Activated naive CD4-positive, alpha-beta T cell treated with anti-CD3 and anti-CD28 coated beads for 36 hours (primary cell): ENCODE measurements at regions not wholly inside any gene's neighbourhood (a gene's known extent, or its start where the extent isn't known, plus 50 kb on each side); places are given as distances from the start of the nearest gene placed in this dataset.
A peak's percentile ranks its signal among the peaks of the same experiment; 100 is the strongest.

Experiments
- CTCF ChIA-PET: fragments of 350-600 bp; sonication (Branson Sonifier 250); formaldehyde crosslinking; loops from one replicate; lab custom pipeline; 2021; ENCODE audit warnings: antibody characterized with exemption; lab: Charles Lee
- DNase-seq: peaks from one replicate; pipeline ENCODE4 v3.0.0-alpha.2; 2020
- H3K27ac Mint-ChIP-seq: one replicate; pipeline ENCODE4 v1.8.0; 2021; ENCODE audit warnings: mild to moderate bottlenecking, mixed read lengths
- H3K27me3 Mint-ChIP-seq: one replicate; pipeline ENCODE4 v1.8.0; 2021; ENCODE audit warnings: low read depth, mixed read lengths
- H3K36me3 Mint-ChIP-seq: one replicate; pipeline ENCODE4 v1.8.0; 2021; ENCODE audit warnings: low read depth, mixed read lengths
- H3K4me1 Mint-ChIP-seq: one replicate; pipeline ENCODE4 v1.8.0; 2021; ENCODE audit warnings: low read depth, mixed read lengths
- H3K4me3 Mint-ChIP-seq: one replicate; pipeline ENCODE4 v1.8.0; 2021; ENCODE audit warnings: mild to moderate bottlenecking, moderate library complexity, mixed read lengths
- H3K9me3 Mint-ChIP-seq: one replicate; pipeline ENCODE4 v1.8.0; 2021; ENCODE audit warnings: mixed read lengths
- intact Hi-C: fragments of 100-400 bp; cut with micrococcal nuclease; formaldehyde crosslinking; loops from one replicate; pipeline ENCODE4 v1.15.1; 2023

DNA sequence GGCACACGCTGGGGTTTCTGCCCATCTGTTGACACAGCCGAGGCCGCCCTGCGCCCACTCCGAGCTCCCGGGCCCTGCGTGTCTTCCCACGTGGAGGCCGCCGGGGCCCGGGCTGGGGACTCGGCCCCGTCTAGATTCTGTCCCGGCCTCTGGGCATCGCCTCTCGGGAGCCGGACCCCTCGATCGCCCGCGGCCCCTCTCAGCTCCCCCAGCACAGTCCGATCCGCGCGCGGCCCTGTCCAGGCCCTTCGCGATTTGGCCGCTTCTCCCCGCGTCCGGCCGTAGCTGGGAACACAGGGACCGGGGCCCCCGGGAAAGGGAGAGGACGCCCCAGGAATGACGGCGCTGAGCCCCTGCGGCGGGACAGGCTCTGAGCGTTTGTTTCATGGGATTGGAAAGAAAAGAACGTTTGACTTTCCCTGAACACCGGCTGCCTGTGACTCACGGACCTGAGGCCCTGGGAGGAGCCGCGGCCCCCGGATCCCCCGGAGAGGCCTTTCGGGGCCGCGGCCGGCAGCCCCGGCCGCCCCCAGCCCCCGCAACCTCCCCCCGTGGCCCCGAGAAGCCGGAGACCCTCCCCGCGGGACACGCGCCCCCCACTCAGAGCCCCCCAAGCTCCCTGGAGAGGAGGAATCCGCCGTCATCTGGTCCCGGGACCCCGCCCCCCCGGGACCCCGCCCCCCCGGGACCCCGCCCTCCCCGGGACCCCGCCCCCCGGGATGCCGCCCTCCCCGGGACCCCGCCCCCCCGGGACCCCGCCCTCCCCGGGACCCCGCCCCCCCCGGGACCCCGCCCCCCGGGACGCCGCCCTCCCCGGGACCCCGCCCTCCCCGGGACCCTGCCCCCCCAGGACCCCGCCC lies 62.7 kb upstream of the CTDP1 start:
- Mint-ChIP-seq H3K4me3 (no peak overlapping the region), H3K4me1 (no peaks in the 10 kb centered on the region), H3K9me3 (no peaks in the 10 kb centered on the region), H3K27me3 (peaks cover 4% of the 10 kb centered on the region), H3K36me3 (no peaks in the 10 kb centered on the region), H3K27ac (no peak overlapping the region)
- DNase-seq: no peak
- intact Hi-C loops: no loop called here
- CTCF ChIA-PET: no interaction called here

GRCh38 chr18:79617511-79618500 lies 61.8 kb upstream of the CTDP1 start:
- no peak for DNase-seq
- Mint-ChIP-seq H3K9me3 (no peaks in the 10 kb centered on the region), H3K27me3 (peaks cover 4% of the 10 kb centered on the region), H3K4me3 (no peak overlapping the region), H3K27ac (no peak overlapping the region), H3K36me3 (no peaks in the 10 kb centered on the region), H3K4me1 (no peaks in the 10 kb centered on the region)
- CTCF ChIA-PET: no interaction called here
- intact Hi-C loops: no loop called here

GRCh38 chr18:79620576-79621165 lies 58.9 kb upstream of the CTDP1 start:
- H3K4me1 Mint-ChIP-seq: peaks cover 6% of the 10 kb centered on the region
- no peaks in the 10 kb centered on the region for H3K36me3 Mint-ChIP-seq
- DNase-seq: no peak
- no peak overlapping the region for H3K4me3 Mint-ChIP-seq
- intact Hi-C loops: no loop called here
- no peak overlapping the region for H3K27ac Mint-ChIP-seq
- H3K9me3 Mint-ChIP-seq: no peaks in the 10 kb centered on the region
- CTCF ChIA-PET: interaction anchor here (0.7 to 0.8 kb wide), 2 partner anchors 94 to 242 kb away, joined by 3 to 4 read pairs; no protein-coding TSS in a partner anchor
- peaks cover 7% of the 10 kb centered on the region for H3K27me3 Mint-ChIP-seq

- Mint-ChIP-seq H3K27ac (no peak overlapping the region), H3K9me3 (no peaks in the 10 kb centered on the region), H3K4me1 (peaks cover 6% of the 10 kb centered on the region), H3K36me3 (no peaks in the 10 kb centered on the region), H3K27me3 (peaks cover 7% of the 10 kb centered on the region), H3K4me3 (no peak overlapping the region)
- intact Hi-C loops: no loop called here
- no peak for DNase-seq
- CTCF ChIA-PET: interaction anchor here (0.5 to 0.8 kb wide), 2 partner anchors 34 to 242 kb away, joined by 3 to 4 read pairs; no protein-coding TSS in a partner anchor
Measured at GRCh38 chr18:79621501-79621900, 58.1 kb upstream of the CTDP1 start.

DNA sequence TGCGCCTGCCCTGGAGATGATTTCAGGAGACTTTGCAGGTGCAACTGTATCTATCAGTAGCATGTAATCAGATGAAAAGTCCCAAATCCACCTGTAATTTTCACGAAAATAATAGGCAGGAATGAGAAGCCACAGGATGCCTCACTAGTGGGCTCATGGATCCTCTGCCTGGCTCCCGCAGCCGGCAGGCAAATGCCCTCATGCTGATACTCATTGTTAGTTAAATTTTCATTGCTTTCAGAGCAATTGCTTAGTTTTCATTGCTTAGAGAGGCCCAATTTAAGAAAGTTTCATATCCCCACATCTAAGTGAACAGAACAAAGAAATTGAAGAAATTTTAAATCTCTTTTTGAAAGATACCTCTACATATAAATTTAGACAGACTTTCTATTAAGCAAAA lies 57.6 kb upstream of the CTDP1 start:
- H3K4me1 Mint-ChIP-seq: peaks cover 6% of the 10 kb centered on the region
- H3K27ac Mint-ChIP-seq: no peak overlapping the region
- H3K36me3 Mint-ChIP-seq: no peaks in the 10 kb centered on the region
- no peak overlapping the region for H3K4me3 Mint-ChIP-seq
- peaks cover 7% of the 10 kb centered on the region for H3K27me3 Mint-ChIP-seq
- CTCF ChIA-PET: interaction anchor here (0.5 kb wide), 1 partner anchor 34 kb away, joined by 4 read pairs; no protein-coding TSS in a partner anchor
- no peak for DNase-seq
- intact Hi-C loops: no loop called here
- no peaks in the 10 kb centered on the region for H3K9me3 Mint-ChIP-seq

GRCh38 chr18:79624356-79625170 lies 55.0 kb upstream of the CTDP1 start:
- no peak for DNase-seq
- Mint-ChIP-seq H3K36me3 (no peaks in the 10 kb centered on the region), H3K27ac (no peak overlapping the region), H3K4me3 (no peak overlapping the region), H3K27me3 (peaks cover 7% of the 10 kb centered on the region), H3K9me3 (no peaks in the 10 kb centered on the region), H3K4me1 (peaks cover 6% of the 10 kb centered on the region)
- CTCF ChIA-PET: interaction anchor here (0.6 to 1.3 kb wide), 4 partner anchors 10 to 246 kb away, joined by 3 to 4 read pairs (median 3); no protein-coding TSS in a partner anchor
- intact Hi-C loops: no loop called here

DNA sequence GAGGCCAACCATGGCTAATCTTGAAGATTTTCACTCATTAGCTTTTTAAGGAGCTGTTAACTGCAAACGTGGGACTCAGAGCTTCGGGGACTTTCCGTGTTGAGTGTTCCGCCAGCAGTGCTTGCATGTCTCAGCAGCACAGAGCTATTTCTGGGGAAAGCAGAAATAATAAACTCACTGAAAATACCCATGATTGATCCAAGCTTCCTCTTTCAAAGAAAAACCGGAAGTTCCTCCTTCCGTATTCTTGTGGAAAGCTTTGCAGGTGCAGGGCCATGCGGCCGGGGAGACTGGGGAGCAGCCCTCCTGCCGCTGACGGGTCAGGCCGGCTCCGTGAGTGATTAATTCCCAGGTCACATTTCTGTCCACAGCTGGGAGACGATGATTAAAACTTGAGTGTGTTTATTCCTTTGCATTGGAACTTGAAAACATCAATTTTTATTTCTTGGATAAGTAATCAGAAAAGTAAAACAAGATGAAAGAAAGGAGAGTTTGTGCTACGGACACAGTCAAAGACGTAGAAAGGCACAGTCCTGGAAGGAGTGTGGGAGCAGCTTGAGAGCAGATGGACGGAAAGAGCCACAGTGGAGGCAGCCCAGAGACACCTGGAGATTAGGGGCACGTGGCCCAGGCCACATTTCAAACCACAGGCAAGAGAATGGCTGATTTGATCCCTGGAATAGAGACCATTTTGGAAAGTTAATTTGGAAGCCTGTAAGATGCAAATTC lies 54.2 kb upstream of the CTDP1 start:
- Mint-ChIP-seq H3K27me3 (peaks cover 7% of the 10 kb centered on the region), H3K4me3 (no peak overlapping the region), H3K27ac (no peak overlapping the region), H3K9me3 (no peaks in the 10 kb centered on the region), H3K36me3 (no peaks in the 10 kb centered on the region), H3K4me1 (peaks cover 6% of the 10 kb centered on the region)
- DNase-seq: peak; percentile 37
- CTCF ChIA-PET: interaction anchor here (1.0 to 1.3 kb wide), 3 partner anchors 10 to 246 kb away, joined by 3 to 4 read pairs (median 3); no protein-coding TSS in a partner anchor
- intact Hi-C loops: no loop called here

- Mint-ChIP-seq H3K9me3 (no peaks in the 10 kb centered on the region), H3K4me3 (no peak overlapping the region), H3K27ac (no peak overlapping the region), H3K4me1 (peaks cover 6% of the 10 kb centered on the region), H3K36me3 (no peaks in the 10 kb centered on the region), H3K27me3 (peaks cover 7% of the 10 kb centered on the region)
- intact Hi-C loops: no loop called here
- CTCF ChIA-PET: no interaction called here
- DNase-seq: no peak
Measured at GRCh38 chr18:79625924-79626561, 53.6 kb upstream of the CTDP1 start.

- CTCF ChIA-PET: no interaction called here
- Mint-ChIP-seq H3K4me3 (no peak overlapping the region), H3K27ac (no peak overlapping the region), H3K27me3 (peaks cover 7% of the 10 kb centered on the region), H3K9me3 (no peaks in the 10 kb centered on the region), H3K4me1 (peaks cover 6% of the 10 kb centered on the region), H3K36me3 (no peaks in the 10 kb centered on the region)
- no peak for DNase-seq
- intact Hi-C loops: no loop called here
Measured at GRCh38 chr18:79626905-79627749, 52.5 kb upstream of the CTDP1 start.

DNA sequence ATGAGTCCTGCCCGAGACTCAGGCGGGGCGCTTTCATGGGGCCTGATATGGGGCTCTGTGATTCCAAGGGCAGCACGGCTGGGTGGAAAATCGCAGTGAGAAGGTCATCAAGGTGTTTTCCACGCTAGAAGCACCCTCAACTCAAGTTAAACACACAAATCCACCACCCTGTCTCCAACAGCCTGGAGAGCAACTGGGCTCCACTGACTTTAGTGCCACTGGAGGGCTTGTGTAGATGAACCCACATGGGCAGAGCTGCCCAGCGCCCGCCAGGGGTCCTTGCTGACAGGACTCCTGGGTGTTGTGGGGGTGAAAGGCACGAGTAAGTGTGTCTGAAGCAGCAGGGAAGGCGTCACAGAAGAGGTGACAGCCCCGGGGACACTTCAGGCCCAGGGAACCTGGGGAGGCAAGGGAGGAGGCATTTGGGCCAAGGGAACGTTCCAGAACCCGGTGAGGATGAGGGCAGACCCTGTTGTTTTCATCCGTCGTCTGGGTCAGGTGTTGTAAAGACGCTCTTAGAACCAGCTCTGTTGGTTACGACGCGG lies 51.8 kb upstream of the CTDP1 start:
- DNase-seq: no peak
- no peak overlapping the region for H3K4me3 Mint-ChIP-seq
- CTCF ChIA-PET: no interaction called here
- no peaks in the 10 kb centered on the region for H3K36me3 Mint-ChIP-seq
- no peaks in the 10 kb centered on the region for H3K9me3 Mint-ChIP-seq
- H3K27me3 Mint-ChIP-seq: peaks cover 7% of the 10 kb centered on the region
- intact Hi-C loops: no loop called here
- peaks cover 6% of the 10 kb centered on the region for H3K4me1 Mint-ChIP-seq
- no peak overlapping the region for H3K27ac Mint-ChIP-seq
